H1 (cell line): ENCODE measurements at regions not wholly inside any gene's neighbourhood (a gene's known extent, or its start where the extent isn't known, plus 50 kb on each side); places are given as distances from the start of the nearest gene placed in this dataset.

Source experiments
- CTCF ChIA-PET: fragments of 300-600 bp; sonication (Branson Sonifier 250); formaldehyde crosslinking; loops from one replicate; lab custom pipeline; 2021; ENCODE audit not compliant: partially characterized antibody; lab: Charles Lee
- POLR2A ChIA-PET: fragments of 300-600 bp; sonication (Branson Sonifier 250); formaldehyde crosslinking; loops from one replicate; lab custom pipeline; 2021; ENCODE audit warnings: inconsistent platforms; ENCODE audit not compliant: partially characterized antibody; lab: Charles Lee
- DNase-seq, 2 experiments: peaks; one replicate each; pipeline versions ENCODE4 v3.0.0 to v3.0.0-alpha.2; 2010 to 2022; ENCODE audit warnings: low spot score in 2 of 2, low read depth in 1 of 2, mixed read lengths in 1 of 2
- FAIRE-seq: peaks from 2 replicates; lab custom pipeline; 2011; peaks lifted over from hg19 to GRCh38; lab: Jason Lieb, UNC
- H2AFZ ChIP-seq: 2 replicates; pipeline ENCODE4 v1.8.1; 2012; ENCODE audit warnings: low read length, inconsistent platforms
- H2AK5ac ChIP-seq: 2 replicates; pipeline ENCODE4 v1.6.1; 2013; ENCODE audit warnings: low read depth, low read length
- H2BK120ac ChIP-seq: replicated peaks from 2 replicates; pipeline ENCODE3; 2013; ENCODE audit warnings: low read depth, low read length, inconsistent platforms
- H2BK12ac ChIP-seq: 2 replicates; pipeline ENCODE4 v1.6.1; 2013; ENCODE audit warnings: low read depth, low read length
- H2BK15ac ChIP-seq: 2 replicates; pipeline ENCODE4 v1.6.1; 2013; ENCODE audit warnings: low read length
- H2BK20ac ChIP-seq: 2 replicates; pipeline ENCODE4 v1.6.1; 2013; ENCODE audit warnings: low read length
- H2BK5ac ChIP-seq: 2 replicates; pipeline ENCODE4 v1.6.1; 2013; ENCODE audit warnings: low read depth, low read length
- H3K14ac ChIP-seq: 2 replicates; pipeline ENCODE4 v1.6.1; 2013; ENCODE audit warnings: inconsistent platforms; ENCODE audit not compliant: insufficient read length
- H3K18ac ChIP-seq: 2 replicates; pipeline ENCODE4 v1.6.1; 2013; ENCODE audit warnings: low read length; ENCODE audit errors: extremely low read depth
- H3K23ac ChIP-seq: 2 replicates; pipeline ENCODE4 v1.6.1; 2013; ENCODE audit warnings: inconsistent platforms; ENCODE audit not compliant: insufficient read length
- H3K23me2 ChIP-seq: 2 replicates; pipeline ENCODE4 v1.6.1; 2013; ENCODE audit warnings: low read depth, low read length
- H3K27ac ChIP-seq: 2 replicates; pipeline ENCODE4 v1.6.1; 2011; ENCODE audit warnings: low read depth, low read length, inconsistent platforms
- H3K27me3 ChIP-seq, 4 experiments: replicated peaks in 1 of 4; 1 replicate in 1 of 4; 2 replicates in 3 of 4; pipeline versions ENCODE4 v1.6.1 to v1.8.1; 2011 to 2013; ENCODE audit warnings: low read length in 3 of 4, mild to moderate bottlenecking in 3 of 4, inconsistent platforms in 2 of 4, mixed read lengths in 2 of 4, moderate library complexity in 1 of 4; ENCODE audit not compliant: control insufficient read depth in 3 of 4, insufficient read depth in 3 of 4; ENCODE audit errors: extremely low read depth in 1 of 4
- H3K36me3 ChIP-seq, 4 experiments: 2 replicates each; pipeline versions ENCODE4 v1.6.1 to v1.8.1; 2011 to 2013; ENCODE audit warnings: mild to moderate bottlenecking in 4 of 4, low read length in 3 of 4, moderate library complexity in 2 of 4, control low read depth in 1 of 4, inconsistent platforms in 1 of 4; ENCODE audit not compliant: insufficient read depth in 4 of 4, control insufficient read depth in 2 of 4
- H3K4ac ChIP-seq: replicated peaks from 2 replicates; pipeline ENCODE3; 2013; ENCODE audit warnings: low read length, low read depth, mixed read lengths, inconsistent platforms; ENCODE audit not compliant: insufficient read length
- H3K4me1 ChIP-seq, 4 experiments: replicated peaks in 1 of 4; 1 replicate in 1 of 4; 2 replicates in 3 of 4; pipeline versions ENCODE4 v1.6.1 to v1.8.1; 2011 to 2013; ENCODE audit warnings: low read length in 3 of 4, inconsistent platforms in 2 of 4, mixed read lengths in 1 of 4; ENCODE audit not compliant: insufficient read depth in 4 of 4, control insufficient read depth in 3 of 4
- H3K4me2 ChIP-seq, 2 experiments: 2 replicates each; pipeline versions ENCODE4 v1.6.1 to v1.8.1; 2011 to 2013; ENCODE audit warnings: low read depth in 2 of 2, low read length in 2 of 2, control low read depth in 1 of 2, inconsistent platforms in 1 of 2, mild to moderate bottlenecking in 1 of 2; ENCODE audit not compliant: insufficient read depth in 1 of 2
- H3K4me3 ChIP-seq, 4 experiments: fragments of 200-600, 300-600 bp in 1 of 4; sonication (generic), shearing (Covaris generic), sonication (Bioruptor Twin) in 1 of 4; 2 replicates each; pipeline versions ENCODE4 v1.5.1 to v1.8.1; 2011 to 2016; ENCODE audit warnings: low read length in 4 of 4, low read depth in 3 of 4, control low read depth in 2 of 4, inconsistent platforms in 2 of 4, mild to moderate bottlenecking in 2 of 4, mixed read lengths in 1 of 4, moderate library complexity in 1 of 4; ENCODE audit not compliant: insufficient read depth in 2 of 4; ENCODE audit errors: extremely low read depth in 1 of 4
- H3K56ac ChIP-seq: replicated peaks from 2 replicates; pipeline ENCODE3; 2013; ENCODE audit warnings: low read depth, mild to moderate bottlenecking, mixed read lengths, low read length, inconsistent platforms; ENCODE audit not compliant: insufficient read length
- H3K79me1 ChIP-seq: 2 replicates; pipeline ENCODE4 v1.6.1; 2013; ENCODE audit warnings: low read depth, low read length, control low read depth
- H3K79me2 ChIP-seq, 2 experiments: 2 replicates each; pipeline versions ENCODE4 v1.6.1 to v1.8.1; 2012 to 2013; ENCODE audit warnings: low read length in 2 of 2, mild to moderate bottlenecking in 2 of 2, inconsistent platforms in 1 of 2; ENCODE audit not compliant: insufficient read depth in 2 of 2, control insufficient read depth in 1 of 2
- H3K9ac ChIP-seq, 4 experiments: replicated peaks in 1 of 4; 1 replicate in 1 of 4; 2 replicates in 3 of 4; pipeline versions ENCODE4 v1.6.1 to v1.8.1; 2011 to 2013; ENCODE audit warnings: low read depth in 3 of 4, low read length in 3 of 4, control low read depth in 2 of 4, mild to moderate bottlenecking in 2 of 4, moderate library complexity in 2 of 4, inconsistent platforms in 1 of 4; ENCODE audit errors: extremely low read depth in 1 of 4
- H3K9me3 ChIP-seq, 2 experiments: 2 replicates each; pipeline versions ENCODE4 v1.6.1 to v1.8.1; 2012 to 2013; ENCODE audit warnings: mild to moderate bottlenecking in 2 of 2, moderate library complexity in 2 of 2, control low read depth in 1 of 2, inconsistent platforms in 1 of 2, low read depth in 1 of 2, low read length in 1 of 2, mixed read lengths in 1 of 2; ENCODE audit not compliant: insufficient read depth in 2 of 2
- H4K20me1 ChIP-seq, 2 experiments: replicated peaks in 1 of 2; 2 replicates each; pipeline versions ENCODE3 to v1.8.1; 2011 to 2013; ENCODE audit warnings: inconsistent platforms in 2 of 2, low read length in 2 of 2, mild to moderate bottlenecking in 1 of 2; ENCODE audit not compliant: insufficient read depth in 2 of 2, control insufficient read depth in 1 of 2
- H4K5ac ChIP-seq: 2 replicates; pipeline ENCODE4 v1.6.1; 2013; ENCODE audit warnings: low read length, low read depth, mixed read lengths, inconsistent platforms; ENCODE audit not compliant: insufficient read length
- H4K8ac ChIP-seq: 2 replicates; pipeline ENCODE4 v1.8.0; 2013; ENCODE audit warnings: mild to moderate bottlenecking, moderate library complexity, low read length, inconsistent platforms; ENCODE audit not compliant: insufficient read depth; ENCODE audit errors: extremely low read depth
- H4K91ac ChIP-seq: replicated peaks from 2 replicates; pipeline ENCODE3; 2013; ENCODE audit warnings: low read length, mixed read lengths, inconsistent platforms; ENCODE audit not compliant: insufficient read length
- ATF3 ChIP-seq: IDR thresholded peaks from 2 replicates; pipeline ENCODE4 v1.6.1; 2011; ENCODE audit warnings: low read depth, mild to moderate bottlenecking, low read length; ENCODE audit not compliant: insufficient read depth
- CHD1 ChIP-seq: IDR thresholded peaks from 2 replicates; pipeline ENCODE4 v1.6.1; 2012; ENCODE audit warnings: low read depth, low read length, improper control_type of control experiment
- E2F6 ChIP-seq: IDR thresholded peaks from 2 replicates; pipeline ENCODE4 v1.6.1; 2012; ENCODE audit warnings: inconsistent platforms
- EP300 ChIP-seq, 2 experiments: IDR thresholded peaks; 1 replicate in 1 of 2; 2 replicates in 1 of 2; pipeline ENCODE4 v1.6.1; 2011 to 2012; ENCODE audit warnings: low read depth in 2 of 2, low read length in 2 of 2, mild to moderate bottlenecking in 2 of 2, borderline replicate concordance in 1 of 2, inconsistent platforms in 1 of 2, moderate library complexity in 1 of 2
- EZH2 ChIP-seq: fragments of 200-600 bp; sonication (generic); IDR thresholded peaks from 2 replicates; pipeline ENCODE4 v1.7.1; 2012; ENCODE audit warnings: low read depth, mild to moderate bottlenecking, moderate library complexity, low read length, inconsistent platforms; ENCODE audit not compliant: severe bottlenecking
- HDAC2 ChIP-seq, 2 experiments: fragments of 300-600 bp in 1 of 2; sonication (generic) in 1 of 2; IDR thresholded peaks; 2 replicates each; pipeline ENCODE4 v1.6.1; 2011 to 2012; ENCODE audit warnings: low read depth in 2 of 2, low read length in 2 of 2, mild to moderate bottlenecking in 2 of 2, moderate library complexity in 2 of 2, borderline replicate concordance in 1 of 2, inconsistent platforms in 1 of 2
- KDM1A ChIP-seq: fragments of 200-600, 300-600 bp; sonication (generic); IDR thresholded peaks from 2 replicates; pipeline ENCODE4 v1.7.1; 2016; ENCODE audit warnings: mild to moderate bottlenecking, low read length, borderline replicate concordance
- KDM4A ChIP-seq: IDR thresholded peaks from one replicate; pipeline ENCODE4 v1.7.1; 2012; ENCODE audit warnings: low read depth, mild to moderate bottlenecking, moderate library complexity, low read length, inconsistent platforms; ENCODE audit not compliant: severe bottlenecking
- NANOG ChIP-seq: IDR thresholded peaks from 2 replicates; pipeline ENCODE4 v1.6.1; 2011; ENCODE audit warnings: low read length, low read depth, mild to moderate bottlenecking, inconsistent platforms; ENCODE audit not compliant: insufficient read depth, poor library complexity, severe bottlenecking
- NRF1 ChIP-seq: IDR thresholded peaks from 2 replicates; pipeline ENCODE4 v1.6.1; 2011; ENCODE audit warnings: mild to moderate bottlenecking, low read depth, low read length, improper control_type of control experiment
- POLR2A ChIP-seq, 2 experiments: IDR thresholded peaks; 1 replicate in 1 of 2; 2 replicates in 1 of 2; pipeline ENCODE4 v1.6.1; 2011; ENCODE audit warnings: low read depth in 2 of 2, low read length in 2 of 2, mild to moderate bottlenecking in 2 of 2; ENCODE audit errors: control extremely low read depth in 1 of 2
- POLR2AphosphoS5 ChIP-seq: IDR thresholded peaks from 2 replicates; pipeline ENCODE4 v1.6.1; 2011; ENCODE audit warnings: low read depth, low read length
- SIX5 ChIP-seq: IDR thresholded peaks from 2 replicates; pipeline ENCODE4 v1.6.1; 2011; ENCODE audit warnings: mild to moderate bottlenecking, low read depth, low read length
- SP2 ChIP-seq: IDR thresholded peaks from 2 replicates; pipeline ENCODE4 v1.6.1; 2012; ENCODE audit warnings: mild to moderate bottlenecking, low read length, inconsistent platforms
- WGBS, 2 experiments: shearing (Covaris generic) in 1 of 2; methylation state at CpG; one replicate each; pipeline versions ENCODE4 v1.1.6 to v1.1.7; 2013 to 2015; ENCODE audit warnings: low lambda C conversion rate in 2 of 2, mixed read lengths in 2 of 2, inconsistent platforms in 1 of 2, low coverage in 1 of 2, missing lambda C conversion rate in 1 of 2; ENCODE audit not compliant: insufficient replicate concordance in 2 of 2, insufficient coverage in 1 of 2, insufficient read length in 1 of 2; ENCODE audit errors: extremely low coverage in 1 of 2, missing lambda C conversion rate in 1 of 2; 5-methylcytosine and 5-hydroxymethylcytosine counted together

- H2BK15ac ChIP-seq: no peak overlapping the region
- ChIA-PET POLR2A (no interaction called here), CTCF (interaction anchor here (1.5 kb wide), 1 partner anchor 10 kb away, joined by 3 read pairs; no protein-coding TSS in a partner anchor)
- H2BK120ac ChIP-seq: no peak overlapping the region
- no peak overlapping the region for H3K4ac ChIP-seq
- H3K27me3 ChIP-seq: no peaks in the 10 kb centered on the region
- H3K9me3 ChIP-seq: no peaks in the 10 kb centered on the region
- H3K36me3 ChIP-seq: no peaks in the 10 kb centered on the region
- no peaks in the 10 kb centered on the region for H3K23me2 ChIP-seq
- H2AK5ac ChIP-seq: no peak overlapping the region
- no peak overlapping the region for H4K91ac ChIP-seq
- no peak overlapping the region for H3K4me3 ChIP-seq
- no peak overlapping the region for H3K56ac ChIP-seq
- DNase-seq (no peak), FAIRE-seq (no peak)
- no peaks in the 10 kb centered on the region for H3K79me2 ChIP-seq
- H3K4me2 ChIP-seq: no peak overlapping the region
- H4K5ac ChIP-seq: no peak overlapping the region
- H2BK20ac ChIP-seq: no peak overlapping the region
- H3K4me1 ChIP-seq: no peaks in the 10 kb centered on the region
- H2BK12ac ChIP-seq: no peak overlapping the region
- no peak overlapping the region for H3K23ac ChIP-seq
- H3K27ac ChIP-seq: no peak overlapping the region
- no peak overlapping the region for H3K14ac ChIP-seq
- no peaks in the 10 kb centered on the region for H4K20me1 ChIP-seq
- H2BK5ac ChIP-seq: no peak overlapping the region
- no peak overlapping the region for H3K9ac ChIP-seq
- no peak overlapping the region for H4K8ac ChIP-seq
- no peak overlapping the region for H2AFZ ChIP-seq
- H3K18ac ChIP-seq: no peak overlapping the region
- H3K79me1 ChIP-seq: no peaks in the 10 kb centered on the region
- WGBS, 2 experiments: 96% methylated on average over 7 of the region's 7 CpGs; no CpG with 5 or more reads in 1 of the 2 experiments
- TF ChIP-seq SP2: no peak
- TF ChIP-seq POLR2A (IDR thresholded peaks at IDR 0.05; ENCODE audit: control extremely low read depth in 1 of 2, low read depth in 2 of 2, low read length in 2 of 2): no peak
- no peak for TF ChIP-seq KDM4A
- no peak for TF ChIP-seq EZH2
- TF ChIP-seq NANOG: no peak
- TF ChIP-seq EP300 (IDR thresholded peaks at IDR 0.05; ENCODE audit: borderline replicate concordance in 1 of 2, low read depth in 2 of 2, low read length in 2 of 2): no peak
- no peak for TF ChIP-seq KDM1A
- TF ChIP-seq ATF3: no peak
- TF ChIP-seq CHD1: no peak
- no peak for TF ChIP-seq HDAC2 (IDR thresholded peaks at IDR 0.05; ENCODE audit: borderline replicate concordance in 1 of 2, low read depth in 2 of 2, low read length in 2 of 2)
- TF ChIP-seq SIX5: no peak
- TF ChIP-seq NRF1: no peak
- no peak for TF ChIP-seq E2F6
- TF ChIP-seq POLR2AphosphoS5: no peak
These were observed 1123.8 kb upstream of the KLHL29 start for GRCh38 chr2:22261165-22261564.
